Renal cortical epithelial cell (primary cell): ENCODE measurements at regions not wholly inside any gene's neighbourhood (a gene's known extent, or its start where the extent isn't known, plus 50 kb on each side); places are given as distances from the start of the nearest gene placed in this dataset.
"Not testable (repeated sequence)": the region's sequence is repeated elsewhere in the genome, so short reads cannot be mapped to it uniquely, and the experiment has no call there.

Source experiments
- DNase-seq: peaks from one replicate; pipeline ENCODE4 v3.0.0-alpha.2; 2011; ENCODE audit warnings: low read depth

GRCh38 chr17:64728041-64728695 lies 66.1 kb upstream of the SMURF2 start:
- no peak for DNase-seq

- not testable (repeated sequence) for DNase-seq
Measured at GRCh38 chr17:64726025-64726424, 63.9 kb upstream of the SMURF2 start.

GRCh38 chr17:64724246-64724645 lies 62.1 kb upstream of the SMURF2 start:
- DNase-seq, result peak; percentile 79

GRCh38 chr17:64723781-64724180 lies 61.7 kb upstream of the SMURF2 start:
- no peak for DNase-seq

GRCh38 chr17:64721556-64721955 lies 59.4 kb upstream of the SMURF2 start:
- DNase-seq, result not testable (repeated sequence)

- DNase-seq, result not testable (repeated sequence)
Measured at GRCh38 chr17:64720253-64720652, 58.1 kb upstream of the SMURF2 start.

- DNase-seq, result not testable (repeated sequence)
Measured at GRCh38 chr17:64719517-64719916, 57.4 kb upstream of the SMURF2 start.

GRCh38 chr17:64718816-64719215 lies 56.7 kb upstream of the SMURF2 start:
- not testable (repeated sequence) for DNase-seq

GRCh38 chr17:64718058-64718457 lies 56.0 kb upstream of the SMURF2 start:
- DNase-seq, result peak; percentile 50

GRCh38 chr17:64716496-64716895 lies 54.4 kb upstream of the SMURF2 start:
- not testable (repeated sequence) for DNase-seq

GRCh38 chr17:64713786-64714185 lies 51.7 kb upstream of the SMURF2 start:
- DNase-seq, result not testable (repeated sequence)

- DNase-seq, result not testable (repeated sequence)
Measured at GRCh38 chr17:64712557-64713351, 50.6 kb upstream of the SMURF2 start.
